Dedifferentiated amniotic fluid mesenchymal stem cell (primary cell): ENCODE measurements at regions not wholly inside any gene's neighbourhood (a gene's known extent, or its start where the extent isn't known, plus 50 kb on each side); places are given as distances from the start of the nearest gene placed in this dataset.
"Not testable (repeated sequence)": the region's sequence is repeated elsewhere in the genome, so short reads cannot be mapped to it uniquely, and the experiment has no call there.

Experiments used
- DNase-seq: peaks from one replicate; pipeline ENCODE4 v3.0.0-alpha.2; 2016; ENCODE audit errors: extremely low spot score

GRCh38 chr18:28791101-28791500 is 614.2 kb upstream of the CDH2 start:
- no peak for DNase-seq

GRCh38 chr18:28789502-28789901 is 612.6 kb upstream of the CDH2 start:
- no peak for DNase-seq

DNA sequence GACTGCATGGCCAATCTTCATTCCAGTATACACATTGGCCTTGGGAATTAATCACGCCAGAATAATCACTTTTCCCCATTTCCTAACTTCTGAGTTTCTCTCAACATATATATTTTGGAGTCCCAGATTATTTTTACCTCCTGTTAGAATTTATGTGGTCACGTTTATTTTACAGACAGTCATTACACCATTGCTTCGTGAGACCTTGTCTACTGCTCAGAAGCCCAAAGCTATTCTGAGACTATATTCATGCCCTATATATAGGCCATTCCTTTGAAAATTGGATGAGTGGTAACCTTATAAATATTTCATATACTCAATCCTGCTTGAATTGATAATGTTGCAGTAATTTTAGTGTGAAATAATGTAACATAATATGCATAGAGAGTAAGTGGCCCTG is 610.0 kb upstream of the CDH2 start:
- no peak for DNase-seq

- DNase-seq = no peak
Observed at GRCh38 chr18:28781616-28782362, 604.9 kb upstream of the CDH2 start.

GRCh38 chr18:28778706-28779105 is 601.8 kb upstream of the CDH2 start:
- DNase-seq = no peak

GRCh38 chr18:28777756-28778155 is 600.8 kb upstream of the CDH2 start:
- no peak for DNase-seq

DNA sequence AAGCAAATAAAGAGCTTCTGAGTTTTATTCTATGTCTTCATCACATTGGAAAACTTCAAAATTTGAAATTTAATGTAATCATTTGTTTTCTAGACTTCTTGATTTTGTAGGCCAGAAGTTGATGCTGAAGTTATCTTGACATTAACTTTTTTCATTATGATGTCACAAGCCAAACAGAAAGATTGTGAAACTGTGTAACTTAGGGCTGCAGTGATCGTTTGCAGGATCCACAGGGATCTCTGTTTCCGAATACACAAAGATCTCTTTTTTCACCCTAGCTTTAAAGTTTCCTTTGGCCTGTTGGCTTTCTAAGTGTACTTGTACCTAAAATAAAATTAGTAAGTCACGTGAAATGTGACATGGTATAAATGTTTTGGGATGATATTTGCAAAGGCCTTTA is 594.9 kb upstream of the CDH2 start:
- no peak for DNase-seq

DNA sequence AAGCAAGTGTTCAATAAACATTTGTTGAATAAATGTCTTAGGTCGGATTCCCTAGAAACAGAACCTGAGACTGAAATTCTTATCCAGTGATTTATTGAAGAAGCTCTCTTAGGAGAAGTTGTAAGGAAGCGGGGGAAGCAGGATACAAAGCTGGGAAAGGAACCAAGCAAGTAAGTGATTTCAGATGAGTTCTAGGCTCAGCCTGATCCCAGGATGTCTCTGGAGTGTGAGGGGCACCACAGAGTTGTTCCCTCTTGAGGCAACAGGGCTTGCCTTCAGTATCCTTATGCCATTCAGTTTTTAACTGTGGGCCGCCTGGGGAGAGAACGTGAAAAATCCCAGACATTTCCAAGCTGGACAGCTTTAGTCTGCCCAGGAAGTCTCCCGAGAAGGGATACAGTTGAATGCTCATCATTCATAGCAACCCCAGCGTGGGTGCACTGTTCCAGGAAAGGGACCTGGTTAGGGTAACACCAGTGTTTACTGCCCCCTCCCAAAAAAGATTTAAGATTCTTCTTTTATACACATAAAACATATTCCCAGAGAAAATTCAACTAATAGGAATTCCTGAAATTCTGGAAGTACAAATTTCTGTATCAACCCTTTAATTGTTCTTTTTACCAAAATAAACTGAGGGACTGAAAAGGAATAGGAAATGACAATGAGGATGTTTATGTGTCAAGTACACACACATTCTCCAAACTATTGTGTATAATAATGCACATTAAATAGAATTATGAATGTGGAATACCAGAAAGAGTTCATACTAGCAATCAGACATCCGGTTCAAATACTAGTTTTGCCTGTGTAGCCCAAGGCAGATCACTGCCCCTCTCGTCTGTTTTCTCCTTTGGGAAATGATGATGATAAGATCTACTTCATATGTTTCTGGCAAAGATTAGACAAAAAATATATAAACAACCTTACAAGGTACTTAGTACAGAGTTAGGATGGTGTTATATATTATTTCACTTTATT is 592.1 kb upstream of the CDH2 start:
- no peak for DNase-seq

- peak; percentile 51 for DNase-seq
Observed at GRCh38 chr18:28767727-28768211, 590.8 kb upstream of the CDH2 start.

GRCh38 chr18:28767201-28767600 is 590.3 kb upstream of the CDH2 start:
- no peak for DNase-seq

DNA sequence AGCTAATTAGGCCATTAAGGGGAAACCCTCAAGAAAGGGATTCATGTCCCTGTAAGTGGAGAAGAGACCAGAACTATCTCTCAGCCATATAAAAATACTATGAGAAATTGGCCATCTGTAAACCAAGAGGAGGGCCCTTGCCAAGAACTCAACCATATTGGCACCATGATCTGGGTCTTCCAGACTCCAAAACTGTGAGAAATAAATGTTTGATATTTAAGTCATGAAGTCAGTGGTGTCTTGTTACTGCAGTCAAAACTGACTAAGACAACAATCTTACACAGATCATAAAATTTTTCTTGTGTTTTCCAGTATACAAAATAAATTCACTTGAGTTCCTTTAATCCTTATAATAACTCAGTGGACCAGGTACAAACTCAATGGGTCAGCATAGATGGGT is 589.8 kb upstream of the CDH2 start:
- DNase-seq = no peak

- DNase-seq = no peak
Observed at GRCh38 chr18:28766027-28766426, 589.1 kb upstream of the CDH2 start.

- no peak for DNase-seq
Observed at GRCh38 chr18:28760299-28760698, 583.4 kb upstream of the CDH2 start.

- DNase-seq = no peak
Observed at GRCh38 chr18:28757466-28758008, 580.6 kb upstream of the CDH2 start.

GRCh38 chr18:28743115-28743514 is 566.2 kb upstream of the CDH2 start:
- DNase-seq = no peak

DNA sequence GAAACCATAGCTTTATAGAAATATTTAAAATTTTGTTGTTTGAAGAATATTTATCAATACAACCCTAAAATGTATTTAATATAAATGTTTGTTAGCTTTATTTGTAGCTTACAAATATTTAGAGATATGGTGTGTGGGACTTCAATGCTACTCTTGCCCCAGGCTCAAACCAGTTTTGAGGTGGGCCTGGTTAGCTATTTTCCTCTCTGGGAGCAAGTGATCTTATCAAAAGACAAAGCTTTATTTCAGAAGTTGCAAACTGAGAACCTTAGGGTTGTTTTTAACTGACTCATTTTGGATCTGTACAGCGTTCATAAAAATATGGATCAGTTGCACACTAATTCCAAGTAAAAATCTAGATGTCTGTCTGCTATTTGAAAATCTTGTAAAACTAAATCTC is 563.6 kb upstream of the CDH2 start:
- DNase-seq = no peak

- DNase-seq = no peak
Observed at GRCh38 chr18:28736951-28737350, 560.0 kb upstream of the CDH2 start.

DNA sequence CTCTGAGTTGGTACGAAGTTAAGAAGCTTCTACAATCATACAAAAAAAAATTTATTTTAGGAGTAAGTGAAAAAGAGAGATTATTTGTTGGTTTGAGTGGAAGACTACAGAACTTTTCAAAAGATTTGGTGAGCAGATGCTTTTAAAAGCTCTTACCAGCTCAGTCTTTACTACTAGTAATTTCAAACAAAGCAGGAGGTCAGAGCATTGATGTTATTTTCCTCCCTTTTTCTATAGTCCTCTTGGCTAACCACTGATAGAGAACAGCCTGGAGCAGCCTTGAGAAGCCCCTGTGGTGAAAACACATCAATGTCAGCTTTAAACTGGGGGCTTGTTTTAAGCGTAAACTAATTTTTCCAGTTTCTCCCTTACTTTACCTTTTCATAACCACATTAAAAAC is 559.3 kb upstream of the CDH2 start:
- no peak for DNase-seq

DNA sequence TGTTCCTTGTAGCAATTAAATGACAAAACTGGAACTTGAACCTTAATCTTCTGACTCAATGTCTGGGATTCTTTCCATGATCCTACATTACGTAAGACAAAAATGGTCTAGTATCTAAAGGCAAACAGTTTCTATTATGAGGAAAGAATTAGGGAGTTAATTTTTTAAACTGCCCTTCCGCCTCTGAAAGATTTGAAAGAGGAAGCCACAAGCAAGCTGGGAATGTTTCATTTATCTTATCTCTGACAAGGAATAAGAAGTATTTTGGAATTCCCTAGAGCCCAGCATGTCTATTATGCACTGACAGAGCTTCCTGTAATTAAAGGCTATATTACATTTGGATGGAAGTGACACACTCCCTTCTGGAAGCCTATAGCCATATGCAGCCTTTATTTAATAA is 558.8 kb upstream of the CDH2 start:
- peak; percentile 81 for DNase-seq

GRCh38 chr18:28729321-28729720 is 552.4 kb upstream of the CDH2 start:
- DNase-seq = no peak

GRCh38 chr18:28728891-28729290 is 552.0 kb upstream of the CDH2 start:
- DNase-seq = no peak

- not testable (repeated sequence) for DNase-seq
Observed at GRCh38 chr18:28727189-28727588, 550.3 kb upstream of the CDH2 start.

DNA sequence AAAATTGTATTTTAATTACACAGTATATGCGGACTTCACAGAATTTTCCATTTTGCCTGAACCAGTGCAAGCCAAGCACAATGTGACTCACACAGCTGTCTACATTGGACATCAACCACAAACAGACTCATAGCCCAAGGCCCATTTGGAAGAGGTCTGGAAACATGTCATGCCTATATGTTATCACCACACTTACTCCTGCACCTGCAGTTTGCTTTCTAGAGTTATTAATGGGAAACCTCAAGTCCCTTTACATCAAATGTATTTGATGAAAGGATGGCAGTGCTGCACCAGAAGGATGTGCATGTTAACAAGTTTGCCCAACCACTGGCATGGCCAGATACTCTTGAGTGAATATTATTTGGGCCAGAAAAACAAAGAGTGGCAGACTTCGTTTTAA is 548.9 kb upstream of the CDH2 start:
- DNase-seq = no peak
